Astrocyte of the spinal cord (primary cell): ENCODE measurements at regions not wholly inside any gene's neighbourhood (a gene's known extent, or its start where the extent isn't known, plus 50 kb on each side); places are given as distances from the start of the nearest gene placed in this dataset.

Source experiments
- DNase-seq: peaks from one replicate; pipeline ENCODE4 v3.0.0; 2011; ENCODE audit warnings: low read depth, low spot score
- H3K4me3 ChIP-seq: 2 replicates; pipeline ENCODE4 v1.5.1; 2011; ENCODE audit warnings: low read depth, mild to moderate bottlenecking, low read length, moderate library complexity
- in situ Hi-C: cut with HindIII; loops from 2 replicates; pipeline ENCODE4 v1.10.0; 2017; ENCODE audit warnings: low sequenced_read_pairs
- TF ChIP-seq, protein P1 (sequence below): IDR thresholded peaks from 2 replicates; pipeline ENCODE4 v1.5.1; 2012; ENCODE audit warnings: low read depth, mild to moderate bottlenecking, low read length, inconsistent platforms

DNA sequence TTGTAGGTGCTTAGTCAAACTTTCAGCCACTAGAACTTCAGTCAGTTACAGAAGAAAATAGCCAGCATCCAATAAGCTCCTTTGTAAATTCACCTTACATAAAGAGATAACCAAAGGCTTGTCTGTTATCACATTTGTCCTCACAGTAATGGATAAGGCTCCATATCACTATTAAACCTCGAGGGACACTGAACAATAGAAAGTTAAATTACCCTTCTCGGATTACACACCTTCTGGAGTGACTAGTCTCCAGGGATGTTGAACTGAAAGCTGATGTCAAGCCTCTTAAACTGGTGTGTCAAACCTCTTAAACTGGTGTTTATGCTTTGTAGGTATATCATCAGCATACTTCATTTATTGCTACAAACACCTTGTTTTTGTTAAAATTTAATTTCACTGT is 639.0 kb downstream of the CENPC start:
- no peak overlapping the region for H3K4me3 ChIP-seq
- in situ Hi-C loops: no loop called here
- TF ChIP-seq, protein P1, sequence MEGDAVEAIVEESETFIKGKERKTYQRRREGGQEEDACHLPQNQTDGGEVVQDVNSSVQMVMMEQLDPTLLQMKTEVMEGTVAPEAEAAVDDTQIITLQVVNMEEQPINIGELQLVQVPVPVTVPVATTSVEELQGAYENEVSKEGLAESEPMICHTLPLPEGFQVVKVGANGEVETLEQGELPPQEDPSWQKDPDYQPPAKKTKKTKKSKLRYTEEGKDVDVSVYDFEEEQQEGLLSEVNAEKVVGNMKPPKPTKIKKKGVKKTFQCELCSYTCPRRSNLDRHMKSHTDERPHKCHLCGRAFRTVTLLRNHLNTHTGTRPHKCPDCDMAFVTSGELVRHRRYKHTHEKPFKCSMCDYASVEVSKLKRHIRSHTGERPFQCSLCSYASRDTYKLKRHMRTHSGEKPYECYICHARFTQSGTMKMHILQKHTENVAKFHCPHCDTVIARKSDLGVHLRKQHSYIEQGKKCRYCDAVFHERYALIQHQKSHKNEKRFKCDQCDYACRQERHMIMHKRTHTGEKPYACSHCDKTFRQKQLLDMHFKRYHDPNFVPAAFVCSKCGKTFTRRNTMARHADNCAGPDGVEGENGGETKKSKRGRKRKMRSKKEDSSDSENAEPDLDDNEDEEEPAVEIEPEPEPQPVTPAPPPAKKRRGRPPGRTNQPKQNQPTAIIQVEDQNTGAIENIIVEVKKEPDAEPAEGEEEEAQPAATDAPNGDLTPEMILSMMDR: no peak
- DNase-seq: no peak

DNA sequence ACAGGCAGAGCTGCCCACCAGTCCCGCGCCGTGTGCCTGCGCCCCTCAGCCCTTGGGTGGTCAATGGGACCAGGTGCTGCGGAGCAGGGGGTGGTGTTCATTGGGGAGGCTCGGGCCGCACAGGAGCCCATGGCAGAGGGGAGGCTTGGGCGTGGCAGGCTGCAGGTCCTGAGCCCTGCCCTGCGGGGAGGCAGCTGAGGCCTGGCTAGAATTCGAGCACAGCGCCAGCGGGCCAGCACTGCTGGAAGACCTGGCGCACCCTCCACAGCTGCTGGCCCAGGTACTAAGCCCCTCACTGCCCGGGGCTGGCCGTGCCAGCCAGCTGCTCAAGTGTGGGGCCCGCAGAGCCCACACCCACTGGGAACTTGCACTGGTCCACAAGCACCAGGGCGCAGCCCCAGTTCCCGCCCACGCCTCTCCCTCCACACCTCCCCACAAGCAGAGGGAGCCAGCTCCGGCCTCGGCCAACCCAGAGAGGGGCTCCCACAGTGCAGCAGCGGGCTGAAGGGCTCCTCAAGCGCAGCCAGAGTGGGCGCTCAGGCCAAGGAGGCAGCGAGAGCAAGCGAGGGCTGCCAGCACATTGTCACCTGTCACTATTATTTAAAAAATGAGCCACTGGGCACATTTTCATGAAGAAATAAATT is 645.8 kb downstream of the CENPC start:
- in situ Hi-C loops: no loop called here
- no peak for DNase-seq
- H3K4me3 ChIP-seq: no peak overlapping the region
- TF ChIP-seq, protein P1: no peak

DNA sequence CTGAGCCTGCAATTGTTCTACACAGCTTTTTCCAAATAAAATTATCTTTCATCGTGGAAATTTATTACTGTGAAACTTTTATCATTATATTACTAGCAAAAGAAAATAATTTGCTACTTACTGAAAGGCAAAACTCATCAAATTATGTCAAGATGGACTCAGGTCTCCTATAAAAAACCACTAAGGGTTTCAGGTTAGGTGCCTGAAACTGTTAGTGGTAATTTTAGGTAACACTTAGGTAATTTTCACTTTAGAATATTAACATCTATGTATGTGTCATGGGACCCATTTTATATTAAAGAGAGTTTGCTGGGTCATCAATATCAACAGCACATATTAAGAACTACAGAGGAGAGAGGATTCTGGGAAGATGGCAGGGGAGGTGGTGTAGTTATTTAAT is 651.5 kb downstream of the CENPC start:
- H3K4me3 ChIP-seq: no peak overlapping the region
- TF ChIP-seq, protein P1: no peak
- in situ Hi-C loops: no loop called here
- DNase-seq: no peak

DNA sequence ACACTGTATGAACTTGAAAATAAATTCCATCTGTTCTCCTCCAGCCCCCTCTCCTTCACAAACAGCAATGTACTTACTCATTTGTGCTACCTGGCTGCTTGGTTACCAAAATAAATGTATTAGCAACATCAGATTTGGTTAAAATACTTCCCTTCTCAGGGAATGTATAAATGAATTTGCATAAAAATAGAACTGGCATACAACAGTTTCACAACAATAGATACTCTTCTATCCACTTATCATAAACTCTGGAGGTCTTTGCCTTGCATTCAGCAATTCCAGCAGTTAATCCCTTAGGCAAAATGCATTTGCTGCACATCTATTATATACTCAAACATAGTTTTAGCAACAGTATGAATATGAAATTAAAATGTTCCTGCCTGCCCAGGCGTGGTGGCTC is 658.2 kb downstream of the CENPC start:
- TF ChIP-seq, protein P1: no peak
- no peak for DNase-seq
- H3K4me3 ChIP-seq: no peak overlapping the region
- in situ Hi-C loops: no loop called here

DNA sequence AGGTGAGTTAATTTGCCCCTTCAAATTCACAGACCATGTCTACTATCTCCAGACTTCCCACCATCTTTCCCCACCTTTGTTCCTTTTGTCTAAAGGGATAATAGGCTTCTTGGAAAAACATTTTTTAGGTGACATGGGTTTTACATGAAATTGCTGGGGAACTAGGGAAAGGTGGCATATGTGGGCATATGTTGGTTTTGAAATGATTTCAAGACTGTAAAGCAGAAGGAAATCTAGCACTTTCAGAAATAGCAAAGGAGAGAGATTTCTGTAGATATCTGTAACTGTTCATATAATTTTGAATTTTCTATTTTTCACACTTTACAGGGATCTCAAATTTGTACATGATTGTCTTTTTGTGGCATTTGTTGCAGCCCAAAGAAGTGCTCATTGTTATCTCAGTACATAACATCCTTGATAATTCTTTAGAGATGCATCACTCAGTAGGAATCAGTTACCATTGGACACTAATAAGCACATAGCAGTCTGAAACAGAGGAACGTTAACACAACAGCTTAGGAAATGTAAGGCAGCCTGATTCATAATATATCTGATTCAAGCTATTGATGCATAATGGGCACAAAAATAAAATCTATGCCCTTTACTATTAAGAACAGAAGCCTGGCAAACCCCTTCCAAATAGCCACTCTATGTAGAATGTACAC is 659.7 kb downstream of the CENPC start:
- TF ChIP-seq, protein P1: no peak
- in situ Hi-C loops: no loop called here
- DNase-seq: no peak
- H3K4me3 ChIP-seq: no peak overlapping the region

DNA sequence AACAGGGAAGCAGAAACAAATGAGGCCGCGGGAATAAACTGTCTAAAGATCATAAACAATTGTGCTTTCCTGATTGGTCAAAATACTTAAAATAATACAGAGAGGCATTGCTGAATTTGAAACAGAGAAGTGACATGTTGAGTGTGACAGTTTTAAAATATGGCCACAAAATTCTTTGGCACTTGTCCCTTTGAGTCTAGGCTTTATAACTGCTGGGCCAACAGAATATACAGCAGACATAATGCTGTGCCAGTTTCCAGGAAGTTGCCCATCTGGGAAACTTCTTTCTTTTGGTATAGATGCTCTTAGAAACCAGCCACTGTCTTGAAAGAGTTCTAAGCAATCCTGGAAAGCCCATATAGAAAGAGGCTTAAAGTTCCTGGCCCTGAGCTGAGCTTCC is 668.4 kb downstream of the CENPC start:
- no peak for DNase-seq
- TF ChIP-seq, protein P1: no peak
- in situ Hi-C loops: no loop called here

More for the DNA sequence above, 668.4 kb downstream of the CENPC start:
- no peak overlapping the region for H3K4me3 ChIP-seq
